ENCODE measurements at regions not wholly inside any gene's neighbourhood (a gene's known extent, or its start where the extent isn't known, plus 50 kb on each side); places are given as distances from the start of the nearest gene placed in this dataset.

DNA sequence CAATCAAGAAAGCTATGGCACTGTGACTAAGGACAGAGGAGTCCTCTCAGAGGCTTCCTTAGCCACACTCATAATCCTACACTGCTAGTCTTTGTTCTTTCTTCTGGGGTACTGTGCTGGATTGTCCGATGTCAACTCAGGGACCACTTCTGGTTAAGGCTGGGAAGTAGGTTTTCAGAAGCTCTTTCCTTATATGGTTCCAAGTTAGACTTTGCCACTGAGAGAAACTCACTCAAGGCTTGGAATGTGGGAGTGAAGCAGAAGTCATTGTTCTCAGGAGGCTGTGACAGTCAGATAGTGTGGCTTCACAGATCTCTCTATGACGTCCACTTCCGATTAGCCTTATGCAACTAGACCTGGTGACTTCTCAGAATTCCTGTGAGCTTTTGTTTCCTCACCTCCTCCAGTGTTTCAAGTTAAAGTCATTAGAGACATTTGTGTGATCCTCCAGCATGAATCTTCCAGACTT, 317.3 kb upstream of the F9 start:
- TF ChIP-seq, protein P1, sequence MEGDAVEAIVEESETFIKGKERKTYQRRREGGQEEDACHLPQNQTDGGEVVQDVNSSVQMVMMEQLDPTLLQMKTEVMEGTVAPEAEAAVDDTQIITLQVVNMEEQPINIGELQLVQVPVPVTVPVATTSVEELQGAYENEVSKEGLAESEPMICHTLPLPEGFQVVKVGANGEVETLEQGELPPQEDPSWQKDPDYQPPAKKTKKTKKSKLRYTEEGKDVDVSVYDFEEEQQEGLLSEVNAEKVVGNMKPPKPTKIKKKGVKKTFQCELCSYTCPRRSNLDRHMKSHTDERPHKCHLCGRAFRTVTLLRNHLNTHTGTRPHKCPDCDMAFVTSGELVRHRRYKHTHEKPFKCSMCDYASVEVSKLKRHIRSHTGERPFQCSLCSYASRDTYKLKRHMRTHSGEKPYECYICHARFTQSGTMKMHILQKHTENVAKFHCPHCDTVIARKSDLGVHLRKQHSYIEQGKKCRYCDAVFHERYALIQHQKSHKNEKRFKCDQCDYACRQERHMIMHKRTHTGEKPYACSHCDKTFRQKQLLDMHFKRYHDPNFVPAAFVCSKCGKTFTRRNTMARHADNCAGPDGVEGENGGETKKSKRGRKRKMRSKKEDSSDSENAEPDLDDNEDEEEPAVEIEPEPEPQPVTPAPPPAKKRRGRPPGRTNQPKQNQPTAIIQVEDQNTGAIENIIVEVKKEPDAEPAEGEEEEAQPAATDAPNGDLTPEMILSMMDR (IDR thresholded peaks at IDR 0.05), result no peak
- no peak for TF ChIP-seq POLR2A (IDR thresholded peaks at IDR 0.05)
